WTC11 (cell line): ENCODE measurements at regions not wholly inside any gene's neighbourhood (a gene's known extent, or its start where the extent isn't known, plus 50 kb on each side); places are given as distances from the start of the nearest gene placed in this dataset.

Experiments
- ATAC-seq: fragments of 200-7000 bp; cut with Tn5 transposase; 2 replicates; pipeline ENCODE4 v1.10.0; 2021; ENCODE audit warnings: mild to moderate bottlenecking, moderate library complexity
- CTCF ChIA-PET: fragments of 300-600 bp; sonication (Branson Sonifier 250); formaldehyde crosslinking; loops from one replicate; lab custom pipeline; 2021; ENCODE audit warnings: antibody characterized with exemption; lab: Charles Lee
- POLR2A ChIA-PET: fragments of 350-600 bp; sonication (Branson Sonifier 250); formaldehyde crosslinking; loops from one replicate; lab custom pipeline; 2021; ENCODE audit warnings: antibody characterized with exemption; lab: Charles Lee
- DNase-seq: peaks from one replicate; pipeline ENCODE4 v3.0.0; 2021; ENCODE audit warnings: low spot score
- H3K27ac Mint-ChIP-seq: 2 replicates; pipeline ENCODE4 v1.8.0; 2021; ENCODE audit warnings: mixed read lengths
- H3K27me3 Mint-ChIP-seq: 2 replicates; pipeline ENCODE4 v1.8.0; 2021; ENCODE audit warnings: low read depth, mild to moderate bottlenecking, moderate library complexity, mixed read lengths
- H3K36me3 Mint-ChIP-seq: 2 replicates; pipeline ENCODE4 v1.8.0; 2021; ENCODE audit warnings: mixed read lengths
- H3K4me1 Mint-ChIP-seq: 2 replicates; pipeline ENCODE4 v1.8.0; 2022; ENCODE audit warnings: mixed read lengths
- H3K4me3 Mint-ChIP-seq: 2 replicates; pipeline ENCODE4 v1.8.0; 2021; ENCODE audit warnings: mild to moderate bottlenecking, moderate library complexity, mixed read lengths
- H3K9me3 Mint-ChIP-seq: 2 replicates; pipeline ENCODE4 v1.8.0; 2021; ENCODE audit warnings: mixed read lengths
- CREB1 ChIP-seq: sonication (generic); formaldehyde crosslinking; IDR thresholded peaks from 2 replicates; pipeline ENCODE4 v1.8.0; 2023; ENCODE audit warnings: mild to moderate bottlenecking, missing genetic modification reagents
- EMX1 ChIP-seq: fragments of 250-450 bp; sonication (Bioruptor Pico); IDR thresholded peaks from 2 replicates; pipeline ENCODE4 v1.8.0; 2021; ENCODE audit warnings: mild to moderate bottlenecking
- ETV6 ChIP-seq: sonication (generic); formaldehyde crosslinking; IDR thresholded peaks from 2 replicates; pipeline ENCODE4 v1.8.1; 2022; ENCODE audit warnings: mild to moderate bottlenecking, missing genetic modification reagents
- FOXJ3 ChIP-seq: sonication (generic); formaldehyde crosslinking; IDR thresholded peaks from 2 replicates; pipeline ENCODE4 v1.9.0; 2021; ENCODE audit warnings: missing genetic modification reagents, mild to moderate bottlenecking, borderline replicate concordance
- JAZF1 ChIP-seq: fragments of 250-450 bp; sonication (Bioruptor Pico); IDR thresholded peaks from 2 replicates; pipeline ENCODE4 v1.9.0; 2021; ENCODE audit warnings: moderate library complexity, mild to moderate bottlenecking, inconsistent platforms
- JUN ChIP-seq: sonication (generic); formaldehyde crosslinking; IDR thresholded peaks from 2 replicates; pipeline ENCODE4 v1.8.0; 2023; ENCODE audit warnings: mild to moderate bottlenecking, missing genetic modification reagents
- MYBL2 ChIP-seq: sonication (generic); formaldehyde crosslinking; IDR thresholded peaks from 2 replicates; pipeline ENCODE4 v1.8.1; 2023; ENCODE audit warnings: mild to moderate bottlenecking, moderate library complexity, missing genetic modification reagents
- NFATC4 ChIP-seq: fragments of 250-450 bp; sonication (Bioruptor Pico); IDR thresholded peaks from 2 replicates; pipeline ENCODE4 v1.9.0; 2021; ENCODE audit warnings: mild to moderate bottlenecking
- NFYB ChIP-seq: sonication (generic); formaldehyde crosslinking; conservative IDR thresholded peaks from 2 replicates; pipeline ENCODE4 v1.8.0; 2022; ENCODE audit warnings: low read depth, missing genetic modification reagents
- NR2C2 ChIP-seq: sonication (generic); formaldehyde crosslinking; IDR thresholded peaks from 2 replicates; pipeline ENCODE4 v1.8.0; 2022; ENCODE audit warnings: mild to moderate bottlenecking, missing genetic modification reagents
- OVOL2 ChIP-seq: fragments of 250-450 bp; sonication (Bioruptor Pico); IDR thresholded peaks from 2 replicates; pipeline ENCODE4 v1.9.0; 2021; ENCODE audit warnings: mild to moderate bottlenecking, borderline replicate concordance
- PRRX2 ChIP-seq: fragments of 250-450 bp; sonication (Bioruptor Pico); IDR thresholded peaks from 2 replicates; pipeline ENCODE4 v1.8.0; 2021; ENCODE audit warnings: mild to moderate bottlenecking
- SMAD3 ChIP-seq: sonication (generic); formaldehyde crosslinking; IDR thresholded peaks from 2 replicates; pipeline ENCODE4 v1.8.0; 2022; ENCODE audit warnings: missing genetic modification reagents, mild to moderate bottlenecking, borderline replicate concordance
- ZNF121 ChIP-seq: sonication (generic); formaldehyde crosslinking; IDR thresholded peaks from 2 replicates; pipeline ENCODE4 v1.8.0; 2023; ENCODE audit warnings: missing genetic modification reagents
- ZNF232 ChIP-seq: sonication (generic); formaldehyde crosslinking; IDR thresholded peaks from 2 replicates; pipeline ENCODE4 v1.8.0; 2022; ENCODE audit warnings: mild to moderate bottlenecking, missing genetic modification reagents
- ZNF281 ChIP-seq: sonication (generic); formaldehyde crosslinking; IDR thresholded peaks from 2 replicates; pipeline ENCODE4 v1.8.0; 2023; ENCODE audit warnings: mild to moderate bottlenecking, missing genetic modification reagents
- ZNF416 ChIP-seq: fragments of 250-450 bp; sonication (Bioruptor Pico); IDR thresholded peaks from 2 replicates; pipeline ENCODE4 v1.9.0; 2021; ENCODE audit warnings: mild to moderate bottlenecking, inconsistent platforms
- ZNF423 ChIP-seq: fragments of 250-450 bp; sonication (Bioruptor Pico); IDR thresholded peaks from 2 replicates; pipeline ENCODE4 v2.1.2; 2022; ENCODE audit warnings: mild to moderate bottlenecking, moderate library complexity
- TF ChIP-seq, protein P1 (sequence below): sonication (generic); formaldehyde crosslinking; IDR thresholded peaks from 2 replicates; pipeline ENCODE4 v1.8.0; 2022; ENCODE audit warnings: mild to moderate bottlenecking, missing genetic modification reagents
- TF ChIP-seq, protein P2 (sequence below): fragments of 250-450 bp; sonication (Bioruptor Pico); IDR thresholded peaks from 2 replicates; pipeline ENCODE4 v1.8.0; 2021; ENCODE audit warnings: mild to moderate bottlenecking

DNA sequence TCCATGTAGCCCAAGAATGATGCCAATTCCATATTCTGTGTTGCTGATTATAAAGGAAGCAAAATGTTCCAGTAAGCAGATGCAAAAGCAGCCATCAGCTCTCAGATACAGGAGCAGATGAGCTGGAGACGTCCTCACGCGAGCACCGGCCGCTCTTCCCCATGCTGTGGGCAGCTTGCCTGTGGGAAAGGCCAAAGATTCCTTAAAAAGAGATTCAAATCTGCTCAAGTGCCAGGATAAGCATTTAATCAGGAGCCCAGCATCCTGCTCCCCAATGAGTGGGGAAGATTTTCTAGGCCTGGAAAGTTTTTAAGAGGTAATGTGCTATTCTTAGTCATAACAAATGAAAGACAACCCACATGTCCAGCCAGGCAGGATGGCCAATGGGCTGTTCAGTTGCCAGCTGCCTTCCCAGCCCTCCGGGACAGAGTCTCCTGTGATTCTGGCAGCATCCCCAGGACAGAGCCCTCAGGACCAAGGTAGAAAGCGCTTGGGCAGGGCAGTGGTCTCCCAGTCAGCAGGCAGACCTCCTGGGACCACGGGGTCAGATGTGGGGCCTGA is 108.2 kb upstream of the TMPRSS2 start (continued):
- TF ChIP-seq ZNF232 (CRISPR knock-in tag), result no peak
- TF ChIP-seq ZNF423 (CRISPR knock-in tag), result no peak
- no peak for TF ChIP-seq NR2C2 (CRISPR knock-in tag)
- TF ChIP-seq, all 79 proteins: peak for 0

DNA sequence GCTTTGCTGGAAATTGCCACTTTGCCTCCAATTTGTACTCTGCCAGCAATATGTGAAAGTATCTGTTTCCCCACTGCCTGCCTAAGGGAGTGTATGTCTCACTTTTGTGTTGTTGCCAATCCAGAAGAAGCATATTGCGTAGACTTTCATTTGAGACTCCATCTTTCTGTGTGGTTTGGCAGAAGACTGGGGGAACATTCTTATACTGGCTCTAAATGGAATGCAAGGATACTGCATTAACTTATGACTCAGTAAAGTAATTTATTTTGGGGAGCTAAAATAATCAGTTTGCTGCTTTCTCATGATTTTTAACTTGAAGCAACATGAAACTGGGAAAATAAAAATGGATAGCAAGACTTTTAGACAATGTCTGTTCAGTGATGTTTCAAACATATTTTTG is 107.7 kb upstream of the TMPRSS2 start:
- TF ChIP-seq NFATC4 (CRISPR knock-in tag) (no peak), NR2C2 (CRISPR knock-in tag) (no peak), OVOL2 (CRISPR knock-in tag) (no peak), ZNF416 (CRISPR knock-in tag) (no peak), ZNF121 (no peak), MYBL2 (CRISPR knock-in tag) (no peak), NFYB (CRISPR knock-in tag) (no peak), FOXJ3 (CRISPR knock-in tag) (no peak), PRRX2 (CRISPR knock-in tag) (no peak), ZNF281 (CRISPR knock-in tag) (no peak), EMX1 (CRISPR knock-in tag) (no peak), SMAD3 (CRISPR knock-in tag) (no peak), CREB1 (CRISPR knock-in tag) (no peak), ZNF423 (CRISPR knock-in tag) (no peak), JUN (no peak)
- TF ChIP-seq, protein P1, sequence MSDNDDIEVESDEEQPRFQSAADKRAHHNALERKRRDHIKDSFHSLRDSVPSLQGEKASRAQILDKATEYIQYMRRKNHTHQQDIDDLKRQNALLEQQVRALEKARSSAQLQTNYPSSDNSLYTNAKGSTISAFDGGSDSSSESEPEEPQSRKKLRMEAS, result no peak
- ATAC-seq (no peak), DNase-seq (no peak)
- Mint-ChIP-seq H3K9me3 (no peaks in the 10 kb centered on the region), H3K27me3 (peaks cover under 1% of the 10 kb centered on the region; the same call in 1 of the 2 replicates), H3K27ac (no peak overlapping the region), H3K4me1 (peaks cover 17% of the 10 kb centered on the region), H3K4me3 (no peak overlapping the region), H3K36me3 (no peaks in the 10 kb centered on the region)
- ChIA-PET POLR2A (no interaction called here), CTCF (interaction anchor here (0.8 to 1.8 kb wide), 4 partner anchors 130 to 501 kb away, joined by 3 to 4 read pairs (median 4); no protein-coding TSS in a partner anchor)

DNA sequence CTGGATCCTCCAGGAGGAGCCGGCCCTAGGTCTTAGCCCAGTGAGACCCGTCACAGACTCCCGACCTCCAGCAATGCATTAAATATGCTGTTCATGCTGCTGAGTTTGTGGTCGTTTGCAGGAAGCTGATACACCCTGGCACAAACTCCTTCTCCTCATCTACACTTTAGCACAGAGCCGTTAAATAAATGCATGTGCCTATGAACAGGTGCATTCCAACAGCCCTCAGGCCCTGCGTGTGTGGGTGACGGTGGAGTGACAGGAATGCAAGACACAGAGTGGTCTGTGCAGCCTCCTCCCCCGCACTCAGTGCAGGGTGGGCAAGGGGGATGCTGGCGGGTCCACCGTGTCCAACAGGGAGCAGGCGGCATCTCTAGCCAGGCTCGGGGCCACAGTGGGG is 106.6 kb upstream of the TMPRSS2 start:
- no peak overlapping the region for H3K4me3 Mint-ChIP-seq
- H3K36me3 Mint-ChIP-seq, result peaks cover 8% of the 10 kb centered on the region
- peaks cover 9% of the 10 kb centered on the region for H3K9me3 Mint-ChIP-seq
- TF ChIP-seq ETV6 (no peak), JAZF1 (CRISPR knock-in tag) (no peak), PRRX2 (CRISPR knock-in tag) (no peak)
- TF ChIP-seq, protein P2, sequence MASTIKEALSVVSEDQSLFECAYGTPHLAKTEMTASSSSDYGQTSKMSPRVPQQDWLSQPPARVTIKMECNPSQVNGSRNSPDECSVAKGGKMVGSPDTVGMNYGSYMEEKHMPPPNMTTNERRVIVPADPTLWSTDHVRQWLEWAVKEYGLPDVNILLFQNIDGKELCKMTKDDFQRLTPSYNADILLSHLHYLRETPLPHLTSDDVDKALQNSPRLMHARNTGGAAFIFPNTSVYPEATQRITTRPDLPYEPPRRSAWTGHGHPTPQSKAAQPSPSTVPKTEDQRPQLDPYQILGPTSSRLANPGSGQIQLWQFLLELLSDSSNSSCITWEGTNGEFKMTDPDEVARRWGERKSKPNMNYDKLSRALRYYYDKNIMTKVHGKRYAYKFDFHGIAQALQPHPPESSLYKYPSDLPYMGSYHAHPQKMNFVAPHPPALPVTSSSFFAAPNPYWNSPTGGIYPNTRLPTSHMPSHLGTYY, result no peak
- ATAC-seq, result no peak
- peaks cover 17% of the 10 kb centered on the region for H3K4me1 Mint-ChIP-seq
- no peak overlapping the region for H3K27ac Mint-ChIP-seq
- peaks cover 6% of the 10 kb centered on the region for H3K27me3 Mint-ChIP-seq
- POLR2A ChIA-PET, result no interaction called here
- CTCF ChIA-PET, result interaction anchor here (2.9 to 5.4 kb wide), 3 partner anchors 151 to 232 kb away, joined by 31 to 207 read pairs (median 183); partner anchors contain the start of gene RIPK4
- no peak for DNase-seq
